RKO (cell line): ENCODE measurements at regions not wholly inside any gene's neighbourhood (a gene's known extent, or its start where the extent isn't known, plus 50 kb on each side); places are given as distances from the start of the nearest gene placed in this dataset.
"Not testable (repeated sequence)": the region's sequence is repeated elsewhere in the genome, so short reads cannot be mapped to it uniquely, and the experiment has no call there.

Experiments used
- DNase-seq: peaks from one replicate; pipeline ENCODE4 v3.0.0-alpha.2; 2016; ENCODE audit warnings: low spot score

DNA sequence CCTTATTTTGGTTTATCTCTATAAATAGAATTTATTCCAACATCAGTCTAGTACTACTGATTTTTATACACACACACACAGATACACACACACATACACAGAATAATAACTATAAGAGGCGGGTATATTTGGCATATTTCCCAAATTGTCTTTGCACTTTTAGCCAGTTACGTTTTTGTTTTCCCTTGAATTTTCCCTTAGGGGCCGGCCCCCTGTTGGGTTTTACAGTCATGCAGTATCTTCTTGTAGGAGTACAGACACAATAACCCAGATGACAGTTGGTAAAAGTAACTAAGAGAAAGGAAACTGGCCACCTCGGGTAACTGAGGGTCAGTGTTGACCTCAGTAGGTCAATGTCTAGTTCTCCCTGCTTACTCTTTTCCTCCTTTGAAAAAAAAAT is 50.9 kb downstream of the DISP1 start:
- no peak for DNase-seq

DNA sequence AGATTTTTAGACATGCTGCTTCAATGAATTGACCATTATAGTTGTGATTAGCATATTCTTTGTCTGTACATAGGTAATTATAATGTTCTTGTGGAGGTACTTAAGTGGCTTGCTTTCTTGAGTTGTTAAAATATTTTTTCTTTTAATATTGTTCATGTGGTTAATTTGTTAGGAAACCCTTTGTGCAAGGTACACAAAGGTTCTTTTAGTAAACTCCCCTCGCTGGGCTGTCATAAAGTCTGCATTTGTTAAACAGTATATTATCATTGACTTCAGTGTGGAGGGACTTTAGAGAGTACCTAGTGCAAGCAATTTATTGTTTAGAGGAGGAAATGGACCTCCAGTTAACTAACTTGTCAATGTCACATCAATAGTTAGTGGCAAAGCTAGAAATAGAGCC is 52.5 kb downstream of the DISP1 start:
- DNase-seq: no peak

DNA sequence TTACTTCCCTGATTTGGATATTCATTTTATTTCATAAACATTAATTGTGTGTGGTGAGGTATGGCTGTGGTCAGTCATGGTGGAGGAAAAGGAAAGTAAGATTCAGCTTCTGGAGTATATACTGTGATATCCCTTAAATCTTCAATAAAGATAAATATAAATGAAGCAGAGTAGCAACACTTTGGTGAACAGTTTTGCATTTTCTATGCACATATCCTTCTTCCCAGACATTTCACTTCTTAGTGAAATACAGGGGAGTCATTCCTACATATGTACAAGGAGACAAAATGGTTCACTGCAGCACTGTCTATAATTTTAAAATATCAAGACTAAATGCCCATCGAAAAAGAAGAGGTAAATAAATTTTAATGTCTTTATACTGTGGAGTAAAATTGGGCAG is 61.3 kb downstream of the DISP1 start:
- DNase-seq: no peak

DNA sequence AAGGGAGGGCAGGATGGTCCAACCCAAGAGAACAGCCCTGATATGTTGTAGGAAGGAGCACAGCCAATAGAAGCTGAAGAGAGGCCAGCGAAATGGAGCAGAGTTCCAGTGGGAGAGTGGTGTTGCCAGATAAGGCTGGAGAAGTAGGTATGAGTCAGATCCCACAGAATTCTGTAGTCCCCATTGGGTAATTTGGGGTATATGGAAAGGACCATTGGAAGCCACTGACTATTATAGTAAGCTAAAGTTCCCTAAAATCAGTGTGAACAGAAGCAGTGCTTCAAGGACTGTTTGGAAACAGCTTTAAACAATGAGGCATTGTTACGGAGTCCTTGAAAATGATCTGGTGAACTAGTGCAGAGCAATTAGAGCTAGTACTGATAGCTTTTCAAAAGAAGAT is 63.0 kb downstream of the DISP1 start:
- DNase-seq: no peak

DNA sequence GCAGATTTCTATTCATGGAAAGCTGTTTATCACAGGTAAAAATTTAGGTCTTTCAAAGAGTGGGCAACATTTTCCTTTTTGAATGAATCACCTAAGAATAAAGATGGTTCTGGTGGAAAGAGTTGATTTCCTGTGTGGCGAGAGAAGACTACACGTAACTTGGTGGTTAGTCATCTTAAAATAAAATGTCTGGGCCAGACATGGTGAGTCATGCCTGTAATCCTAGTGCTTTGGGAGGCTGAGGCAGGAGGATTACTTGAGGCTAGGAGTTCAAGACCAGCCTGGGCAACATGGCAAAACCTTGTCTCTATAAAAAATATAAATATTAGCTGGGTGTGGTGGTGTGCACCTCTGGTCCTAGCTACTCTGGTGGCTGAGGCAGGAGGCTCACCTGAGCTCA is 65.7 kb downstream of the DISP1 start:
- peak; percentile 83 for DNase-seq

DNA sequence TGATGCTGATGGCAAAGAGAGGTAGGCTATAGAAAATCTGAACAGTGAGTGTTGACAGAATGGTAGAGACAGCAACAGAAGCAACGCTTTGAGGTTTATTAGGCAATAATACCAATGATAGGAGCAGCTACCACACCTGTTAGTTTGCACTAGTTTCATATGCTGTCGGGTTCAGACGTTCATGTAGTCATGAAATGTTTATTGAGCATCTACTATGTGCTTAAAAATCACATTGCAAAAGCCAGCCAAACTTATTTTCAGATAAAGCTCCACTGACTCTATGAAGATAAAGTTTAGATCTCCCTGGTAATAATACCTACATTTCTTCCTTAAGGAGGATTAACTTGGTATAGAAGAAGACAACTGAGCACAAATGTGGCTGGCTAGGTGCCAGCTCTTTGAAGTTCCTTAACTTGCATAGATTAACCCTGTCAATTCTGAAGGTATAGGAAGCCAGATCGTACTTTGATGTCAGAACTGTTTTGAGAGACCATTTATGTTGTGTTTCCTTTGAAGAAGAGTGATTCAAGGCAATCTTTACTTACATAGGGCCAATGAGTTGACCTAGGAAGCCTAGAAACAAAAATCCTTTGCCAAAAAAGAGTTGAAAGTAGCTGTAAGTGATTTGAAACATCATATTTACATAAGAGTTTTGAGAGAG is 71.5 kb downstream of the DISP1 start:
- DNase-seq: no peak

DNA sequence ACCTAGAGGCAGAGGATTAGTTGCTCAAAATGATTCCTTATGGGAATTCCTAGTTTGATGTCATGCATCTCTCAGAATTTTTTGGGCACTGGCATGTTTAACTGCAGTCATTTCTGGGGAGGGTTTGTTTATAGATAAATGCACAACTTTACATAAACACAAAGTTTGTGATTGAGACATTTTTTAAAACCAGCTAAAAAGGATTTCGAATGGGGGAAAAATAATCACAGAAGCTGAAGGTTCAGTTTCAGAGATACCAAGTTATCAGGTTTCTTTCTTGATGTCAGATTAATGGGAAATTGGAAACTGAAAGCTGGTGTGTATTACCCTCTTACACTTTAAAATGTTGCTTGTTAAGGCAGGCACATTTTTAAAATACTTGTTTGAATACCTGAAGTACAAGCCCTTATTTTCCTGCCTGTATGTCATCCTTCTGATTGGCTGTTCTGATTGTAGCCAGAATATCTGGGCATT is 72.1 kb downstream of the DISP1 start:
- no peak for DNase-seq

DNA sequence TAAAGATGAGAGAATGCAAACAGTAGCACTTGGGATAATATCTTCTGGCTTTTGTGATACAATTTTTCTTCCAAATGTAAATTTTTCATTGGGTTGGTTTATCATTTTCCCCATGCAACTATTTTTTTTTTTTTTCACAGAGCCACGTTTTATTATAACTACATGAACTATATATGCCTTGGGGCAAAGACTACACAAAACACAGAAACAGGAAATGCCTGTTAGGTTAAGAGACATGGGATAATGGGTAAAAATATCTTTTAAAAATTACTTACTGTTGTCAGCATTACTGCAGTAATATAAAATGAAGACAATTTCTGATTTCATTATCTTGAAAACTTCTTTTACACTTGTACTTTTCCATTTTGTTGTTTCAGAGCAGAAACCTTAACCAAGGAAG is 74.6 kb downstream of the DISP1 start:
- DNase-seq: no peak

DNA sequence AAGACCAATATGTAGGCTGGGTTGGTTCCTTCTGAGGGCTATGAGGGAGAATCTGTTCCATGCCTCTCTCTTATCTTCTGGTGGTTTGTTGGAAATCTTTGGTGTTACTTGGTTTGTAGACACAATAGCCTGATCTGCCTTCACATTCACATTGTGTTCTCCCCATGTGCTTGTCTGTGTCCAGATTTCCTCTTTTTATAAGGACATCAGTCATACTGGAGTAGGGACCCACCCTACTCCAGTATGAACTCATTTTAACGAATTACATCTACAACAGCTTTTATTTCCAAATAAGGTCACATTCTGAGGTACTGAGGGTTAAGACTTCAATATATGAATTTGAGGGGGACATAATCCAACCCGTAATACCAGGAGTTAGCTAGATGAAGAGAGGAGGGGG is 75.9 kb downstream of the DISP1 start:
- no peak for DNase-seq

DNA sequence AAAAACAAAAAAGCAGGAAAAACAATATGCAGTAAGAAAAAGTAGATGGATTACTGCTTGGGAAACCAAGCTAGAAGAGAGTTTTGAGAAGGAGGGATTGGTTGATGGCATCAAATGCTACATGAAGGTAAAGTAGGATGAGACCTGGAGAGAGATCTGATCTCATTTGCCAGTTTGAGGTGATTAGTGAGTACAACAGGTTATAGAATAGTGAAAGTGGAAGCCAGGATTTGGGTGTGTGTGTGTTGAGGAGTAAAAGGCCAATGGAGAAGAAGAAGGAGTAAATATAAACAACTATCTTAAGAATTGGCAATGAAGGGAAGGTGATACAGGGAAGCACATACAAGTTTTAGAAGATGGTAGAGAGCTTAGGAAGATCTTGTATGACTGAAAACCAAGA is 76.7 kb downstream of the DISP1 start:
- DNase-seq: no peak

DNA sequence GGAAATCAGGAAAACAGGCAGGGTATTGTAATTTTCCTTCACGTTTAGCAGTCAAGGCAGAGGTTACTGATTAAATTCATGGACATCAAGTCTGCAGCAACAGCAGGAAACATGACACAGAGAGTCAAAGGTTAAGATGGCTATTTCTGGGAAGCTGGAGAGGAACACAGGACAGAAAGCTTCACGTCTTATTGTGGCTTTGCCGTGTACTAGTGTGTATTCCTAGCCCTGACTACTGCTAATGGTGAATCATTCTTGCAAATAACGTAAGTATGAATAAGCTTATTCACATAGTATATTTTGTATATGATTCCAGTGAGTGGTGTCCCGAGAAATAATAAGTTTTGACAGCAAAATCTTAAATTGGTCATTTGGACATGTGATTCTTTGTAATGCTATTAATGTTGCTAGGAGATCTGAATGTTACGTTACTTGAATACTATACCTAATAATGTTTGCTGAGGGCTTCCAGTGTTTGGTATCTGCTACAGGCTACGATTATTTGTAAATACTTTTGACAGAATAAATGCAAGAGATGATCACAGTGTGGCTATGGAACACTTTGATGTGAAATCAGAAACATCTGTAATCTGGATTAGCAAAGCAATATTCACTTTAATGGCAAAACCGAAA is 77.4 kb downstream of the DISP1 start:
- no peak for DNase-seq

DNA sequence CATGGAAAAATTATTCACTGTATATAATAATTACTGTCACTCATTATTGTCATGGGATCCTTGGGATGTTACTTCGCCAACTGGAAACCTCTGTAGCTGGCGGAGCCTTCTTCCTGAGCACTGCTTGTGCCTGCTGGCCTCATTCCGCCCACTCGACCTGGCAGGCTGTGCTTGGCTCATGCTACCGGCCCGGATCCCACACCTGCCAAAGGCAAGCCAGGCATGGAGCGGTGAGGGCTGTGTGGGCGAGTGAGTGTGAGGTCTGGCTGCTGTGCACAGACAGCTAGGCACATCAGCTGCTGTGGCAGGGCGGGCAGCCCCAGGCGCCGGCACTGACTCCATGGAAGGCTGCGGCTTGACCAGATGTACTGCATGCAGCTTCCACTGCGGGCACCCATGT is 78.4 kb downstream of the DISP1 start:
- no peak for DNase-seq

DNA sequence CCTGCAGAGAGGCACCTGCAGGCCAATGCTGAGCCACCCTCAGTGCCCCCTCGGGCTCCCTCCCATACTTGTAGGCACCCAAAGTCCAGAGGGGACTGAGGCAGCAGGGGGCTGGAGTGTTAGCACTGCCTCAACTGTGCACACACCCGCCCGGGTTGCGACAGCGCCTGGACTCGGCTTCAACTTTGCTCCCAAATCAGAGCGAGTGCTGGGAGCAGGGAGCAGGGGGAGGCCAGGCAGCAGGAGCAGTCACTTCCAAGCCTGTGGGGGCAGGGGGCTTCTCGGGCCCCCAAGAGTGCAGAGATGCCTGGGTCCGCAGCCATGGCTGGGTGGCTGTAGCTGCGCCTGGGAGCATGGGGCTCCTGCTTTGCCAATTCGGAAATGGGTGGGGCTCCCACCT is 79.5 kb downstream of the DISP1 start:
- no peak for DNase-seq

DNA sequence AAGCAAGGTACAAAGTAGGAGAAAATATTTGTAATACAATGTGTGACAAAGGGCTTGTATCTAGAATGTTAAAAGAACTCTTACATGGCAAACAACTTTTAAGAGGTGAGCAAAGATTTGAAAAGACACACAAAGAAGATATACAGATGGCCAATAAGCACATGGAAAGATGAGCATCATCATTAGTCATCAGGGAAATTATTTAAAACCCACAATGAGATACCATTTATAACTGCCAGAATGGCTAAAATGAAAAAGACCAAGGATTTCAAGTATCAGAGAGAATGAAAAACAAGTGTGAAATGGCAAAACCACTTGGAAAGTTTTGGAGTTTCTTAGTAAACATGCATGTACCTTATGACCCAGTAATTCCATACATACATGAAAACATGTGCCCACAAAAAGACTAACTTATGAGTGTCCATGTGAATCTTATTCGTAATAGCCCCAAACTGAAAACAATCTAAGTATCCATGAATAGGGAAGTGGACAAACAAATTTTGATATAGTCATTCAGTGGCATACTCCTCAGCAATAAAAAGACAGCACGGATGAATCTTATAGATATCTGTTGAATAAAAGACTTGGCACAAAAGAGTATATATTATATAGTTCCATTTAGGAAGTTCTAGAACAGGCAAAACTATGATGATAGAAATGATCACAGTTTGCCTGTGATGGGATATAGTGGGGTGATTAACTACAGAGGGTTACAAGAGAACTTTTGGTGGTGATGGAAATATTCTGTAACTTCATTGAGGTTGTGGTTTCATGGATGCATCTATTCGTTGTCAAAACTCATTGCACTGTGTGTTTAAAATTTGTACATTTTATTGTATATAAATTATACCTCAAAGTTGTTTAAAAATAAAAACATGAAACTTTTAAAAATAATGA is 82.0 kb downstream of the DISP1 start:
- no peak for DNase-seq

DNA sequence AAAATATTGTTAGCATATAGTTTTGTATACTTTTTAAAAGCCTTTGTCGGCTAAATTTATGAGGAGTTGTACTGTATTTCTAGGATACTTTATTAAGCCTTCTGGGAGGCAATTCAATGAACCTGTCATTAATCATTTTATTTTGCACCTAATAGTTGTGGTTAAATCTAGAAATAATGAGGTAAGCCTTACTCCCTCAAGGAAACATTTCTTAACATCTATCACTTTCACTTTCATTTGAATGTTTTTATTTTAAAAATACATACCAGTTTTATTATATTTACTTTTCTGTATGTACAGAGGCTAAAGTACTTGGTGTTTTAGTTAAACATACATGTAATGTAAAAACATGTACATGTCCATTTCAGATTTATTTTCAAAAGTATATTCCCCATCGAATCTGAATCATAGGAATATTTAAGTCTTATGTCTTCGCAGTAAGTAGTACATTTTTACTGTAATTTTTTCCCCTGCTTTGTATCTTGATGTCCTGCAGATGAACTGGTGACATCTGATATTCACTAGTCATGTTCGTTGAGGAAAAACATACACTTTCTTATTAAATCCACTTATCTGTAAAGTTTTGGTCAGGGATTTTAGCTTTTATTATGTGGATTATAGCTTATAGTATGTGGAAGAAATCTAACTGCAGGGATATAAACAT is 82.8 kb downstream of the DISP1 start:
- DNase-seq: no peak

DNA sequence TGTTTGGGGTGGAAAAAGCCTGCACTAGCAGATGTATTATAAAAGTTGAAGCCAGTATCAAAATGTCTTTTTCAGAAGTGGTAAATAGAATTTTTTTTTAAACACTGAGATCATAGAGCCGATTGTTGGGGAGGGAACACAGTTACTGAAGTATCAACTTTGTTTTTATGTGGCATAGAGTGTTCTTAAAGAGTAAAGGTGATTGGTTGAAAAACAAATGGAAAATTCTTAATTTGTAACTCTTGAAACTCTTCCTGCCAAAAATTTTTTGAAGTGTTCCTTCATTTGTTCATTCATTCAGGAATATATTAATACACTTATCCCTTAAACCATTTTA is 83.3 kb downstream of the DISP1 start:
- no peak for DNase-seq

DNA sequence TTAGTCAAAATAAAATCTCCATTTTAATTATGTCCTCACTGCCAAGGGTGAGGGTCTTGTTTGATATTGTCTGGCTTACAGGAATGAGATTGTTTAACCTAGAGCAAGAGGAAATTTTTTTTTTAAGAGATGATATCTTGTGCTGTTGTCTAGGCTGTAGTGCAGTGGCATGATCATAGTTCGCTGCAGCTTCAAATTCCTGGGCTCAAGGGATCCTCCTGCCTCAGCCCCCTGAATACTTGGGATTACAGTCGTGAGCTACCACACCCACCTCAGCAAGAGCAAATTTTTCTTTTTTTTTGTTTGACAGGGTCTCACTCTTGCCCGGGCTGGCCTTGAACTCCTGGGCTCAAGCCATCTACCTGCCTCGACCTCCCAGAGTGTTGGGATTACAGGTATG is 84.6 kb downstream of the DISP1 start:
- no peak for DNase-seq

DNA sequence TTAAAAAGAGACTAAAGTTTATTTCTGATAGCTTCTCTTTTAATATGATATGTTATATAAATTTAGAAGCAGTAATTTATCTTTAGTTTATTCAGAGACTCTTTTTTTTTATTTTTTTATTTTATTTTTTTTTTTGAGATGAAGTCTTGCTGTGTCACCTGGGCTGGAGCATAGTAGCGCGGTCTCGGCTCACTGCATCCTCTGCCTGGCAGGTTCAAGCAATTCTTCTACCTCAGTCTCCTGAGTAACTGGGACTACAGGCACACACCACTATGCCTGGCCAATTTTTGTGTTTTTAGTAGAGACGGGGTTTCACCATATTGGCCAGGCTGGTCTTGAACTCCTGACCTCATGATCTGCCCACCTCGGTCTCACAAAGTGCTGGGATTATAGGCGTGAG is 89.6 kb downstream of the DISP1 start:
- DNase-seq: no peak

DNA sequence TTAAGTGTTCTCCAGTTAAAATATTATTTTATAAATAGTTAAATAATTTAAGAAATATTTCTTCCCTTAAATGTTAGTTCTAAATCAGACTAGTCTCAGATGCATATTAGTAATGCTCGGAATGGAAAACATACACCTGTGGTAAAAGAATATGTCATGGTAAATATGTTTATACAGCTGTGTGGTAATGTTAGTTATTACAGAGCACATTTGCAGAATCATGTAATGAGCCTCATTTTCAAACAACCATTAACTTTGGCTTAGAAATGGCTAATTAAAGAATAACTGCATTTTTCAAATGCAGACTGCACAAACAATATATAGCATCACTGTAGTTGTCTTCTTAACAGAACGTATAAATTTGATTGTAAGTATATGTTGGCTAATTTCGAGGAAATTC is 90.3 kb downstream of the DISP1 start:
- no peak for DNase-seq

DNA sequence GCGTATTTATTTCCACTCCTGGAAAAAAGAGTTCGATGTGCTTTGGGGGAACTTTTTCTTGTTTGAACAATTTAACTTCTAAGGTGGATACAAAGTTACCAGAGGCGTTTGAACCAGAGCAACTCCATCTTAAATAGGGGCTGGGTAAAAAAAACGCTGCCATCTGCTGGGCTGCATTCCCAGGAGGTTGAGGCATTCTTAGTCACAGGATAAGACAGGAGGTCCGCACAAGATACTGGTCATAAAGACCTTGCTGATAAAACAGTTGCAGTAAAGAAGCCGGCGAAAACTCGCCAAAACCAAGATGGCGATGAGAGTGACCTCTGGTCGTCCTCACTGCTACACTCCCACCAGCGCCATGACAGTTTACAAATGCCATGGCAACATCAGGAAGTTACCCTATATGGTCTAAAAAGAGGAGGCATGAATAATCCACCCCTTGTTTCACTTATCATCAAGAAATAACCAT is 91.5 kb downstream of the DISP1 start:
- not testable (repeated sequence) for DNase-seq

DNA sequence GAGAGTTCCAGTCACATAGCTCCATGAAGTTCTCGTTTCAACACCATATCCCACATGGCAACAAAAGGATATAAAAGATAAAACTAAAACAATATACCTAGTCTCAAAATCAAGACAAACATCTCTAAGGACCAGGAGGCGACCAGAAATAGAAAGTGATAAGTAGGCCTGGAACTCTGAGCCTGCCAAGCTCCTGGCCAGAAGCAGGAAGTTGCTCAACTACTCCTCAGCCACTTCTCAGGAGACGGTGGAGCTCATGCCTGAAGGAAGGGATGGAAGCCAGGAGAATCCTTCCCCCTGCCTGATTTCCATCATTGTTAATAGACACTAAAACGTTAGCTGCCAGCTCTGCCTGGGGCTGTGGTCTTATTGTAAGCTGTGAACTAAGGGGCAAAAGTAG is 94.7 kb downstream of the DISP1 start:
- no peak for DNase-seq

DNA sequence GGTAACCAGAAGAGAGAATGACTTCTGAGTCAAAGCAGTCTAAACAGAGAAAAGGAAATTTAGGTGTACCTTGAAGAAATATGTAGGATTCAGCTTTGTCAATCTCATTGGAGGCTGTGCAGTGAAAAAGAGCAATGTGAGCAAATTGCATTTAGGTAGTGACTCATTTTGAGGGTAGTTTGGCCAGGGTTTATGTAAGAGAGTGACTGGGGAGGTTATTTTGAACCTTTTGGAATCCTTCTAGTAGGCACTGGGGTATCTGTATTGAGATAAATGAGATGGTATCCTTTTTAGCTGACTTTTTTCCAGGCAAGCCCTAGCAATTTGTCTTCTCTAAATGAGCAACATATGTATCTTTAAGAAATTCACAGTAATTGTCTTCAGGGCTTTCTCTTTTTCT is 95.9 kb downstream of the DISP1 start:
- DNase-seq: no peak

DNA sequence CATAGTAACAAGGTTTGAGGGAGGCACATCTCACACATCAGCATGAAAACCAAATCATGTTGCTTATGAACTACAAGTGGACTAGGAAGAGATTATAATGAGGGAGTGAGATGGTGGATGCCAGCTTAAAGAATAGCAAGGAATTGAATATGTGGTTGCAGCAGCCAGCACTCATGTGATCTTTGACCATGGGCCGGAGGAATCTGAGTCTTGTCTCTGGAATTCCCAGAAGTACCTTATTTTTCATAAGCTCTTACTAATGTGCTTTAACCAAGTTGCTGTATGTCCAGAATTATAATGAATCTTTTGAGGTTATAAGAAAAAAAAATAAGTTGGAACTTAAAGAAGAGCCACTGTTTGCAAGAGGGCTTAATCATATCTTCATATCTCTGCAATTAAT is 97.0 kb downstream of the DISP1 start:
- DNase-seq: no peak
